PC-3 (cell line): ENCODE measurements at regions not wholly inside any gene's neighbourhood (a gene's known extent, or its start where the extent isn't known, plus 50 kb on each side); places are given as distances from the start of the nearest gene placed in this dataset.
"Not testable (repeated sequence)": the region's sequence is repeated elsewhere in the genome, so short reads cannot be mapped to it uniquely, and the experiment has no call there.

Experiments used
- ATAC-seq: fragments of 200-7000 bp; cut with Tn5 transposase; 2 replicates; pipeline ENCODE4 v1.9.1; 2020; ENCODE audit warnings: mild to moderate bottlenecking, moderate library complexity
- BruUV-seq: library from RNA; stranded (reverse); fragments of 400-500 nt; replicated peaks from 2 replicates; lab custom pipeline; 2021; lab: Mats Ljungman, UMichigan
- CTCF ChIA-PET: fragments of 300-600 bp; sonication (Branson Sonifier 250); formaldehyde crosslinking; loops from one replicate; lab custom pipeline; 2022; ENCODE audit warnings: antibody characterized with exemption; lab: Charles Lee
- POLR2A ChIA-PET: fragments of 300-600 bp; sonication (Branson Sonifier 250); formaldehyde crosslinking; loops from one replicate; lab custom pipeline; 2022; ENCODE audit warnings: antibody characterized with exemption; ENCODE audit not compliant: unreplicated experiment; lab: Charles Lee
- DNase-seq: peaks from one replicate; pipeline ENCODE4 v3.0.0-alpha.2; 2015
- H2AFZ ChIP-seq: fragments of 300-600 bp; sonication (generic); 2 replicates; pipeline ENCODE4 v1.6.0; 2016; ENCODE audit warnings: antibody characterized with exemption, low read length
- H3F3A ChIP-seq: fragments of 300-600 bp; sonication (generic); one replicate; pipeline ENCODE4 v1.6.0; 2017; ENCODE audit warnings: antibody characterized with exemption, low read length, control low read depth, mild to moderate bottlenecking; ENCODE audit not compliant: unreplicated experiment
- H3K27ac ChIP-seq: fragments of 300-600 bp; sonication (generic); 2 replicates; pipeline ENCODE4 v1.5.1; 2016; ENCODE audit warnings: mild to moderate bottlenecking, low read length
- H3K27me3 ChIP-seq: fragments of 300-600 bp; sonication (generic); 2 replicates; pipeline ENCODE4 v1.6.1; 2016; ENCODE audit warnings: low read length, mixed read lengths
- H3K36me3 ChIP-seq: fragments of 300-600 bp; sonication (generic); 2 replicates; pipeline ENCODE4 v1.6.1; 2016; ENCODE audit warnings: low read depth, mixed run types, low read length, mixed read lengths
- H3K4me1 ChIP-seq: fragments of 300-600 bp; sonication (generic); 2 replicates; pipeline ENCODE4 v1.5.1; 2016; ENCODE audit warnings: low read length; ENCODE audit not compliant: insufficient read depth
- H3K4me2 ChIP-seq: fragments of 300-600 bp; sonication (generic); 2 replicates; pipeline ENCODE4 v1.6.0; 2016; ENCODE audit warnings: low read length
- H3K4me3 ChIP-seq: fragments of 300-600 bp; sonication (generic); 2 replicates; pipeline ENCODE4 v1.5.1; 2016; ENCODE audit warnings: mild to moderate bottlenecking, low read length, mixed read lengths
- H3K79me2 ChIP-seq: fragments of 300-600 bp; sonication (generic); 2 replicates; pipeline ENCODE4 v1.6.1; 2017; ENCODE audit warnings: low read length, mixed read lengths
- H3K9ac ChIP-seq: fragments of 300-600 bp; sonication (generic); 2 replicates; pipeline ENCODE4 v1.6.0; 2016; ENCODE audit warnings: mild to moderate bottlenecking, low read length
- H3K9me2 ChIP-seq: fragments of 300-600 bp; sonication (generic); replicated peaks from 2 replicates; pipeline ENCODE4 v1.6.1; 2016; ENCODE audit warnings: mixed run types, low read length, mixed read lengths
- H3K9me3 ChIP-seq: fragments of 300-600 bp; sonication (generic); 2 replicates; pipeline ENCODE4 v1.6.1; 2016; ENCODE audit warnings: low read length, mixed read lengths
- H4K20me1 ChIP-seq: fragments of 300-600 bp; sonication (generic); 2 replicates; pipeline ENCODE4 v1.6.1; 2016; ENCODE audit warnings: low read length, mixed read lengths
- CTCF ChIP-seq: fragments of 300-600 bp; sonication (generic); conservative IDR thresholded peaks from 2 replicates; pipeline ENCODE4 v1.5.1; 2017; ENCODE audit warnings: antibody characterized with exemption, low read depth, mild to moderate bottlenecking, low read length
- EZH2 ChIP-seq: fragments of 300-600 bp; sonication (generic); IDR thresholded peaks from one replicate; pipeline ENCODE4 v1.6.1; 2017; ENCODE audit warnings: antibody characterized with exemption, mild to moderate bottlenecking, low read length; ENCODE audit not compliant: unreplicated experiment
- EZH2phosphoT487 ChIP-seq: fragments of 300-600 bp; sonication (generic); IDR thresholded peaks from 2 replicates; pipeline ENCODE4 v1.6.1; 2018; ENCODE audit warnings: mild to moderate bottlenecking, antibody characterized with exemption, low read length, borderline replicate concordance
- intact Hi-C: fragments of 100-400 bp; cut with micrococcal nuclease; formaldehyde crosslinking; loops from 2 replicates; pipeline ENCODE4 v1.9.0; 2023

GRCh38 chrX:65072590-65072989, 96.3 kb upstream of the ZC4H2 start:
- Histone ChIP-seq H3K4me3 (no peak overlapping the region), H3K9me3 (no peaks in the 10 kb centered on the region), H4K20me1 (no peaks in the 10 kb centered on the region), H3K79me2 (no peaks in the 10 kb centered on the region), H2AFZ (no peak overlapping the region), H3K4me2 (no peak overlapping the region), H3K27ac (no peak overlapping the region), H3K27me3 (no peaks in the 10 kb centered on the region), H3K36me3 (no peaks in the 10 kb centered on the region), H3K9ac (no peak overlapping the region), H3K4me1 (no peaks in the 10 kb centered on the region), H3F3A (no peaks in the 10 kb centered on the region), H3K9me2 (no peaks in the 10 kb centered on the region)
- TF ChIP-seq EZH2phosphoT487 (no peak), CTCF (no peak), EZH2 (no peak)
- CTCF ChIA-PET: no interaction called here
- no TSS peak for BruUV-seq
- ATAC-seq: no peak
- no peak for DNase-seq
- POLR2A ChIA-PET: no interaction called here
- intact Hi-C loops: no loop called here

- intact Hi-C loops, H3K36me3 ChIP-seq, H3K27ac ChIP-seq, H3K9ac ChIP-seq, CTCF ChIA-PET, H3K9me2 ChIP-seq, ATAC-seq, H3K79me2 ChIP-seq, H3K4me3 ChIP-seq, H4K20me1 ChIP-seq, H2AFZ ChIP-seq, H3K4me2 ChIP-seq, POLR2A ChIA-PET, BruUV-seq, H3K4me1 ChIP-seq, DNase-seq, H3K27me3 ChIP-seq, H3K9me3 ChIP-seq, H3F3A ChIP-seq: not testable (repeated sequence)
Measured at GRCh38 chrX:65058626-65059025, 82.4 kb upstream of the ZC4H2 start.

- BruUV-seq: no TSS peak
- TF ChIP-seq CTCF (no peak), EZH2 (no peak)
- Histone ChIP-seq H3K36me3 (no peaks in the 10 kb centered on the region), H3K79me2 (no peaks in the 10 kb centered on the region), H3K27ac (no peak overlapping the region), H3K4me2 (no peak overlapping the region), H2AFZ (no peak overlapping the region), H3K9me3 (no peaks in the 10 kb centered on the region), H3K27me3 (no peaks in the 10 kb centered on the region), H4K20me1 (no peaks in the 10 kb centered on the region), H3F3A (no peaks in the 10 kb centered on the region), H3K4me1 (no peaks in the 10 kb centered on the region), H3K4me3 (no peak overlapping the region), H3K9ac (no peak overlapping the region), H3K9me2 (no peaks in the 10 kb centered on the region)
- POLR2A ChIA-PET: no interaction called here
- DNase-seq: no peak
- CTCF ChIA-PET: no interaction called here
- intact Hi-C loops: no loop called here
- no peak for ATAC-seq
Measured at GRCh38 chrX:65045001-65045400, 68.8 kb upstream of the ZC4H2 start.
